ENCODE measurements at regions not wholly inside any gene's neighbourhood (a gene's known extent, or its start where the extent isn't known, plus 50 kb on each side); places are given as distances from the start of the nearest gene placed in this dataset.
A peak's percentile ranks its signal among the peaks of the same experiment; 100 is the strongest.
"Not testable (repeated sequence)": the region's sequence is repeated elsewhere in the genome, so short reads cannot be mapped to it uniquely, and the experiment has no call there.

DNA sequence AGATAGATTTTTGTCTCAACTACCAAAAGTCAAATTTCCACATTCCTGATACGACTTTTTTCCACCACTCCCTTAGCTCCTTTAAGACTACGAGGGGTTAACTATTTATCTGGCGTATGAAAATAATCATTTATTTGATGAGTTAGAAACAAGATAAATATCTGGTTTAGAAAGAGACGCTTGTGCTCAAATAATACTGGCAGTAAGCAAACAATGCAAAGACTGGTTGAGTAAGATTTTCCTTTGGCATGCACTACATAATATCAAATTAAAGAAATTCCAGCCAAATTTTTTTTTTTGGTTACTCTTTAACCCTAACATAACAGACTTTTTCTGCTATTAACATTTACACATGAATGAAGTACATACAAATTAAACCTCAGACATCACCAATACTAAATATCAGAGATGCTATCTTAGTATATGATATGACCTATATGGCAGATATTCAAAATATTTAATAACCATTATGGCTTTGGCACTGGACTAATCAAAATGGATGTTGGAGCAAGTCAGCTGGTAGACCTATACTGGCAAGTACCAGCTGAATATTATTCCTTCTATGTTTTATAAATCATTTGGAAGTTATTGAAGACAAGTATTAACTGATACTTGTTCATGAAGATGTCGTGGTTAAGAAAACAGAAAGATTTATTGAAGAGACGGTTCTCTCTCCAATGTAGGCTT is 345.3 kb downstream of the TFAP2B start:
- Mint-ChIP-seq H3K4me3 (no peak overlapping the region), H3K4me1 (no peaks in the 10 kb centered on the region), H3K27ac (no peak overlapping the region), H3K9me3 (peaks cover 8% of the 10 kb centered on the region), H3K36me3 (no peaks in the 10 kb centered on the region)
- DNase-seq (ENCODE audit: low spot score in 2 of 2), result no peak
- ATAC-seq, result no peak

DNA sequence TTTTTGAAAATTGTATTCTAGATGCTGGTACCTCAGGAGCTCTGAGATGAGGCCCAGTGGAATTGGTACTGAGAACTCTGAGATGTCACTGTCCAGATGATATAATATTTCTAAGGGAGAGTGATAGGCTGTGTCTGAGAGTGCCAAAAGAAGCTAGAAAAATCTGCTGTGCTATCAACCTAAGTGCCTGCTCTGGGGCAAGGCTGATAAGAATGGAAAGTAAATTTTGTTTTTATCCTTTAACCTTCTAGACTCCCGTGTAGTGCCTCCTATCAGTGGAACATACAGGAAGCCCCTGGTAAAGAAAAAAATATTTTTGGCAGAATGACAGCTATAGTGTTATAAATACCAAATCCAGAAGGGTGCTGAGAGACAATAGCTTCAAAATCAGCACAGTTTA is 348.2 kb downstream of the TFAP2B start:
- no peaks in the 10 kb centered on the region for H3K4me1 Mint-ChIP-seq
- H3K9me3 Mint-ChIP-seq, result peaks cover 13% of the 10 kb centered on the region
- no peak overlapping the region for H3K4me3 Mint-ChIP-seq
- H3K27ac Mint-ChIP-seq, result no peak overlapping the region
- ATAC-seq (no peak), DNase-seq (ENCODE audit: low spot score in 2 of 2) (no peak)
- no peaks in the 10 kb centered on the region for H3K36me3 Mint-ChIP-seq

DNA sequence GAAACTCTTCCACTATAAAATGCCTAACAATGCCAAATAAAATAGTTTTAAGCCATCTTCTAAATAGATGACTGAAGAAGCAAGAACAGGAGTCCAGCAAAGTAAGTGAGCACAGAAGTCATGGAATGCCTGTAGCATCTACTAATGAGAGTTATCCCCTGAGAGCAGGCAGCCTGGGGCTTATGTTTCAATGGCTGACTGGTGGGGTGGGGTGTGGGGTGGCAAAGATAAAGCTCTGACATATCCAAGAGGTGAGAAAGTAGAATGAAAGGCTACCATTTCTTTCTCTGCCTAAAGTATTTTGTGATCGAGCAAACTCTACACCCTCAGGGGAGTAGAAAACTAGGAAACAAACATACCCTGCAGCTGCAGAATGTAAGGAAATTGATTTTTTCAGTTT is 348.8 kb downstream of the TFAP2B start:
- Mint-ChIP-seq H3K4me3 (no peak overlapping the region), H3K9me3 (peaks cover 14% of the 10 kb centered on the region), H3K4me1 (no peaks in the 10 kb centered on the region), H3K27ac (no peak overlapping the region), H3K36me3 (no peaks in the 10 kb centered on the region)
- no peak for ATAC-seq
- no peak for DNase-seq (ENCODE audit: low spot score in 2 of 2)

DNA sequence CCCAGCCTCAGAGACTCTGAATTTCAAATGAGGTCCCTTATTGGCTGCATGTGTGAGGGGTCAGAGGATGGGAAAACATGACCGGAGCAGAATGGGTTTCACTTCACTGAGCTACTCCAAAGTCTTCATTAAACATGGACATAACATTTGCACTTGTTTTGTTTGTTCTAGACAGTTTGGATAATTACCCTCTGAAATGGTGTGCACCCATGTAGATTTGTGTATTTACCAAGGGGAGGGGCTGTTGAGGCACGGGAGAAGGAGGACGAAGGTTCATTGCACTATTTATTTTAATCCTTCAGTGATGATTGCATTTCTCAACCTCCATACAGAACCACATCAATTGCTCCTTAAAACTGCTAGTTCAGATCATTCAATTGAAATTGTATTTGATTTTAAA is 364.2 kb downstream of the TFAP2B start:
- ATAC-seq (no peak), DNase-seq (ENCODE audit: low spot score in 2 of 2) (no peak)
- Mint-ChIP-seq H3K36me3 (no peaks in the 10 kb centered on the region), H3K27ac (no peak overlapping the region), H3K4me1 (no peaks in the 10 kb centered on the region), H3K4me3 (no peak overlapping the region), H3K9me3 (peaks cover 5% of the 10 kb centered on the region)

DNA sequence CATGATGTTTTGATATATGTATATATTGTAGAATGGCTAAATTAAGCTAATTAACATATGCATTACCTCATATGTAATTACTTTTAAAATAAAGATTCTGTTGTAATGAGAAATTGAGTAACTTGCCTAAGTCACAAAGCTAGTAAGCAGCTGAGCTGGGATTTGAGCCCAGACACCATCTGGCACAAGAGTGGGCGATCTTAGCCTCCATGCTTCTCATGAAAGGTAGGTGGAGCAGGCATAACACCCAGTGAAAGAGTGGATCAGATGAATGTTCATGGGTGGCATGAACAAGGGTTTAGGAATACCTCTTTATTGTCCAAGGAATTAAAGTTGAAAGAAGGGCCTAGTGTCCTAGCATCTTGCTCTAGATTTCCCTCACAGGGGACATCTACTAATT is 365.4 kb downstream of the TFAP2B start:
- no peak for ATAC-seq
- H3K9me3 Mint-ChIP-seq, result peaks cover 1% of the 10 kb centered on the region
- DNase-seq (ENCODE audit: low spot score in 2 of 2), result no peak
- H3K27ac Mint-ChIP-seq, result no peak overlapping the region
- no peak overlapping the region for H3K4me3 Mint-ChIP-seq
- H3K36me3 Mint-ChIP-seq, result no peaks in the 10 kb centered on the region
- no peaks in the 10 kb centered on the region for H3K4me1 Mint-ChIP-seq

DNA sequence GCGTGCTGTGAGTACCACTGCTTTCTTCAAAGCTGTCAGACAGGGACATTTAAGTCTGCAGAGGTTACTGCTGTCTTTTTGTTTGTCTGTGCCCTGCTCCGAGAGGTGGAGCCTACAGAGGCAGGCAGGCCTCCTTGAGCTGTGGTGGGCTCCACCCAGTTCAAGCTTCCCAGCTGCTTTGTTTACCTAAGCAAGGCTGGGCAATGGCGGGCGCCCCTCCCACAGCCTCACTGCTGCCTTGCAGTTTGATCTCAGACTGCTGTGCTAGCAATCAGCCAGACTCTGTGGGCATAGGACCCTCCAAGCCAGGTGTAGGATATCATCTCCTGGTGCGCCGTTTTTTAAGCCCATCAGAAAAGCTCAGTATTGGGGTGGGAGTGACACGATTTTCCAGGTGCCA is 374.5 kb downstream of the TFAP2B start:
- H3K4me3 Mint-ChIP-seq; H3K36me3 Mint-ChIP-seq; H3K9me3 Mint-ChIP-seq; H3K4me1 Mint-ChIP-seq; ATAC-seq; DNase-seq (ENCODE audit: low spot score in 2 of 2); H3K27ac Mint-ChIP-seq: not testable (repeated sequence)

DNA sequence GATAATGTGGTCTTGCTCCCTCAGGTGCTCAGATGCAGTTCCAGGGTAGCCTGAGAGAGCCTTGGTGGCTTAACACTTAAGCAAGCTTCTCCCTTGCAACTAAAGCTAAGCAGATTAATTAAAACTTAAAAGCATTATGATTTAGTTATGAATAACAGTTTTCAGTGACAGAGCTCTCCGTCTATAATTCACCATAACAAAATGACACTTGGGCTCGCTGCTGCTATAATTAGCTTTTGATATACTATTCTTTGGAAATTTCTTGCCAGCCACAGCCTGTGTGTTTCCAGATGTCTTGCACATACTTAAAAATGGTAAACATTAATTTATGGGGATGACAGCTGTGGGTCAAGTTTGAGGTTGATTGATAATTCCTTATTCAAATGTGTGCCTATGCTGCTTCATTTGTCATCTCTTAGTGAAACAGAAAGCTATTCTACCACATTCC is 380.5 kb downstream of the TFAP2B start:
- Mint-ChIP-seq H3K4me1 (no peaks in the 10 kb centered on the region), H3K27ac (no peak overlapping the region), H3K36me3 (no peaks in the 10 kb centered on the region), H3K4me3 (no peak overlapping the region), H3K9me3 (peaks cover 4% of the 10 kb centered on the region)
- no peak for ATAC-seq
- no peak for DNase-seq (ENCODE audit: low spot score in 2 of 2)

DNA sequence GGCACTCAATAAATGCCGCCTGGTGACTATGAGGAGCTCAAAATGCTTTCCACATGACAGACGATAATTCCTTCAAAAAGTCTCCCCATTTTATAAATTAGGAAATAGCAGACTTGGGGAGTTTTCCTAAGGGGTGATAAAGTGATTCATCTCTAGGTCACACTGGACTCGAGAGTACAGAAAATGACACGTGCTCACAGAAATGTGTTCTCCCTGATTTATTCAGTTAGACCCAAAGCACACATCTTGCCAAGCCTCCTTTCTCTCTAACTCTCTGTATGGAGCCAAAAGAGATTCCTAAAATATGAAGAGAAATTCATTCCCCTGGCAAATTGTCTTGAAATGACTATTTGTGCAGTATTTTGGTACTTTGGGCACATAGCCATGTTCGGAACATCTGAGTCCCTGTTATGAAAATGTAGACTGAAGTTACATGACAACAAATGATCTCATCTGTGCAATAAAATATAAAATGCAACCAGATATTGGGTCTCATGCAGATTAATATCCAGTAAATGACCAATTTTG is 381.1 kb downstream of the TFAP2B start:
- Mint-ChIP-seq H3K9me3 (peaks cover 4% of the 10 kb centered on the region), H3K4me1 (no peaks in the 10 kb centered on the region), H3K36me3 (no peaks in the 10 kb centered on the region), H3K27ac (no peak overlapping the region), H3K4me3 (no peak overlapping the region)
- DNase-seq (ENCODE audit: low spot score in 2 of 2), result no peak
- no peak for ATAC-seq

DNA sequence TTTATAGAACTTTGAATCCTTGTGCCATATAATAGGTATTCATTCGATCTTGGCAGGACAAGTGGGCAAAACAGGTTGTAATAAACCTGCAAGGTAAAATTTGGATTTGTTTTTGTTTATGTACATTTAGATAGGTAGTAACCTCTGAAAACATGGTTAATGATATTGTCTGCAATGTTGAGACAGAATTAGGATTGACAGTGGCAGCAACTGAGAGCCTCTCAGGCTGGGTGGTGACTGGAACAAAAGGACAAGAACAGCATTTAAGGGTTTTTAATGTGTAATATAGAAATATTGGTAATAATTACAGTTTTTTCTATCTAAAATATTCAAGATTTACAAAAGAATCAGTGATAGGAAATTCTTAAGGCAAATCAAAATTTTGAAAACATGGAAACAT is 382.0 kb downstream of the TFAP2B start:
- ATAC-seq, result no peak
- no peak overlapping the region for H3K4me3 Mint-ChIP-seq
- H3K9me3 Mint-ChIP-seq, result no peaks in the 10 kb centered on the region
- no peaks in the 10 kb centered on the region for H3K4me1 Mint-ChIP-seq
- no peak for DNase-seq (ENCODE audit: low spot score in 2 of 2)
- H3K27ac Mint-ChIP-seq, result no peak overlapping the region
- no peaks in the 10 kb centered on the region for H3K36me3 Mint-ChIP-seq

DNA sequence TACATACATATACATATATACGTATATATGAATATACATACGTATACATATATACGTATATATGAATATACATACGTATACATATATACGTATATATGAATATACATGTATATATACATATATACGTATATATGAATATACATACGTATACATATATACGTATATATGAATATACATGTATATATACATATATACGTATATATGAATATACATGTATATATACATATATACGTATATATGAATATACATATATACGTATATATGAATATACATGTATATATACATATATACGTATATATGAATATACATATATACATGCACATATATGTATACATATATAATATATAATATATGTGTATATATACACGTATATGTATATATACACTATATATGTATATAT is 384.0 kb downstream of the TFAP2B start:
- H3K36me3 Mint-ChIP-seq; H3K27ac Mint-ChIP-seq; H3K4me3 Mint-ChIP-seq; ATAC-seq; DNase-seq (ENCODE audit: low spot score in 2 of 2); H3K9me3 Mint-ChIP-seq; H3K4me1 Mint-ChIP-seq: not testable (repeated sequence)

DNA sequence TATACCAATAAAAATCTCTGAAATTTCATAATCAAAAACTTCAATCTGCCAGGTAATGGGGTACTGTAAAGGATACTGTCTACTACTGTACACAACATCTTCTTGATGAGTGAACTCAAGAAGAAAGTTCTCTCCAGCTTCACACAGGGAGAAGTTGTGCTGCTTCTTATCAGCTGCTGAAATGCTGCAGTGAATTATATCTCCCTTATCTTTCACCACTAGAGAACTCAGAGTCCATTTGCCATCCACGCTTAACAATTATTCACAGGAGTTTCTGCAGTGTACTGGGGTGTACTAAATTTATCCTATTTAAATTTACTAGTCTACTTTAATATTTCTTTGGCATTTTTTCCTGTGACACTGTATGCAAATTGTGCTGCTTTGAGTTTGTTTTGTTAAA is 384.8 kb downstream of the TFAP2B start:
- ATAC-seq (no peak), DNase-seq (ENCODE audit: low spot score in 2 of 2) (no peak)
- Mint-ChIP-seq H3K27ac (no peak overlapping the region), H3K36me3 (no peaks in the 10 kb centered on the region), H3K9me3 (peaks cover 2% of the 10 kb centered on the region), H3K4me3 (no peak overlapping the region), H3K4me1 (no peaks in the 10 kb centered on the region)

DNA sequence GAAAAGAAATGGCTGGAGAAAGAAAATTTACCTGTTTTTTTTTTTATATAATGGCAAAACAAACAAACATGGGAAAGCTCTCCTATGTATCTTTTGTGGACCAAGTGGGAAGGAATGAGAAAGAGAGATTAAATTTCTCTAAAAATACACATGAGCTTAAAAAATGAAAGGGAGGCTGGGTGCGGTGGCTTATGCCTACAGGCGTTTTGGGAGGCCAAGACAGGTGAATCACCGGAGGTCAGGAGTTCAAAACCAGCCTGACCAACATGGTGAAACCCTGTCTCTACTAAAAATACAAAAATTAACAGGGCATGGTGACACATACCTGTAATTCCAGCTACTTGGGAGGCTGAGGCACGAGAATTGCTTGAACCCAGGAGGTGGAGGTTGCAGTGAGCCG is 388.0 kb downstream of the TFAP2B start:
- H3K27ac Mint-ChIP-seq; H3K4me1 Mint-ChIP-seq; DNase-seq (ENCODE audit: low spot score in 2 of 2); H3K4me3 Mint-ChIP-seq; ATAC-seq; H3K36me3 Mint-ChIP-seq; H3K9me3 Mint-ChIP-seq: not testable (repeated sequence)

DNA sequence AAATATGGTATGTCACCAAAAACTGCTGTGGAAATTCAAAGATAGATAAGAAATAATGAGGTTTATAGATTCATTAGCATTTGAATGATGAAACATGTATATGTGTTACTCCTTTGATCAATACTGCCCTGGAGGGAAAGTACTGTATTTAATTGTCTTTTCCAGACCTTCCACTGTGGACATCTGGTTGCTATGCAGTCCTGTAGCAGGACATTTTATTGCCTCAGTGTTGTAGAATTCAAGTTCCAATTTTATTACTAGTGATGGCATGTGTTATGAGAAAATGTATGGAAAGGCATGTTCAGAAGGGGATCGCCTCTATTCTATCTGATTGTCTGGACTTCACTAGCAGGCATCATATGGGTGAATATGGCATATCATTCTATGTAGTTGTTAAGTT is 391.0 kb downstream of the TFAP2B start:
- H3K4me1 Mint-ChIP-seq, result no peaks in the 10 kb centered on the region
- no peaks in the 10 kb centered on the region for H3K36me3 Mint-ChIP-seq
- no peak for DNase-seq (ENCODE audit: low spot score in 2 of 2)
- ATAC-seq, result no peak
- no peak overlapping the region for H3K4me3 Mint-ChIP-seq
- H3K9me3 Mint-ChIP-seq, result peaks cover 2% of the 10 kb centered on the region
- no peak overlapping the region for H3K27ac Mint-ChIP-seq

DNA sequence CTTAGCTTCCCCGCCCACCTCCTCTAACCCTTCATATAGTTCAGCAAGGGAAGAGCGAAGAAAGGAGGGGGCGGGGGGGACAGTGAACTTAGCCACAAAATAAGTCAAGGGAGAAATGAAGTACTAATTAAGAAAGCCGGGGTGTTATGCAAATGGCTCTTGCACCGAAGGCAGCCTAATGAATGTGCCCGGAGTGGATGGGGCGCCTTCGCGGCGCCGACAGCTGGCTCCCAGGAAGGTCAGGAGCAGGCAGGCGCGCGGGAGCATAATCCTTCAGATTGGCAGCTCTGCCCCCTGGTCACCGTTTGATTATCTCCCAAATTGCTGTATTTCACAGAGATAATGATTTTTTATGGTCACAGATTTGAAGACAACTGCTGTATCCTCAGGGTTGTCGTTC is 395.1 kb downstream of the TFAP2B start:
- Mint-ChIP-seq H3K4me3 (no peak overlapping the region), H3K27ac (no peak overlapping the region), H3K4me1 (no peaks in the 10 kb centered on the region), H3K36me3 (no peaks in the 10 kb centered on the region), H3K9me3 (peaks cover 11% of the 10 kb centered on the region)
- DNase-seq (ENCODE audit: low spot score in 2 of 2) (no peak), ATAC-seq (no peak)

DNA sequence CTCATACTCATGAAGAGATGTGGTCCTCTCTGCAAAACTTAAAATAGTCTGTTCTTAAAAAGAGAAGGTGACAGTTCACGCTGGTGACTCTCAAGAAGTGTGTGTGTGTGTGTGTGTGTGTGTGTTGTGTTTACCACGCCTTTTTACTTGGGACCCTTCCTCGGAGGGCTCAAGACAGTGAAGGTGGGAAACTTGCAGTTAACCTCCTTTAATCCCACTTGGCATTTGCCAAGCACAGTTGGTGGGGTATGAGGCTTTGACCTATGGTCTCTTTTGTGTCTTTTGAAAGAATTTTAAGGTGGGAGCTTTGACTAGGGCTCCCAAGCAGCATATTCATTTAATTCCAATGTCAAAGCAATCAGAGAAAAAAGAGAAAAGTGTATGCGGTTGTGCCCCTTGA is 395.8 kb downstream of the TFAP2B start:
- Mint-ChIP-seq H3K9me3 (peaks cover 11% of the 10 kb centered on the region), H3K4me1 (no peaks in the 10 kb centered on the region), H3K27ac (no peak overlapping the region), H3K4me3 (no peak overlapping the region), H3K36me3 (no peaks in the 10 kb centered on the region)
- DNase-seq (ENCODE audit: low spot score in 2 of 2), result no peak
- peak; percentile 8 for ATAC-seq

DNA sequence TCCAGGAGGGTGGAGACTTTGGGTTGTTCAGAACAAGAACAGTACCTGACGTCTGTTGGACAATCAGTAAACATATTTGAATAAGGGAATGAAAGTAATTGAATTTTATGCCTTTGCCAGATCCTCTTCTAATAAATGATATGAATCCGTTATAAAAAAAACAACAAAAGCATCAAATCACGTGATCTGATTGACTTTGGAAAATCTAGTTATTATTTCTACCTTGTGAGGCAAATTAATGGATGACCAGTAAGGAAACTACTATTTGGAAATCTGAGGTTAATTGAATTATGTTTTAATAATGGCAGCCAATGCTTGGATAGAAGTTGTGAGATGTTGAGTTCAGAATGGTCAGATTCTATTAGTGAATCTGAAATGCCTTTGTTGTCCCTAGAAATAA is 399.5 kb downstream of the TFAP2B start:
- Mint-ChIP-seq H3K36me3 (no peaks in the 10 kb centered on the region), H3K4me1 (no peaks in the 10 kb centered on the region), H3K9me3 (peaks cover 11% of the 10 kb centered on the region), H3K4me3 (no peak overlapping the region), H3K27ac (no peak overlapping the region)
- no peak for ATAC-seq
- DNase-seq (ENCODE audit: low spot score in 2 of 2), result no peak

Data from stimulated activated effector memory CD8-positive, alpha-beta T cell treated with anti-CD3 and anti-CD28 coated beads, Interleukin-12 subunit alpha, Interleukin-12 subunit beta, amount 100 ng/mL, for 72 hours (primary cell).